MM.1S (cell line): ENCODE measurements at regions not wholly inside any gene's neighbourhood (a gene's known extent, or its start where the extent isn't known, plus 50 kb on each side); places are given as distances from the start of the nearest gene placed in this dataset.

Source experiments
- DNase-seq: peaks from one replicate; pipeline ENCODE4 v3.0.0-alpha.2; 2015
- H2AFZ ChIP-seq: fragments of 300-600 bp; sonication (generic); 2 replicates; pipeline ENCODE4 v1.6.0; 2016; ENCODE audit warnings: antibody characterized with exemption, low read length
- H3F3A ChIP-seq: fragments of 300-600 bp; sonication (generic); 2 replicates; pipeline ENCODE4 v1.6.1; 2016; ENCODE audit warnings: mild to moderate bottlenecking, antibody characterized with exemption, low read length, moderate library complexity, mixed read lengths; ENCODE audit not compliant: insufficient read depth
- H3K27ac ChIP-seq: fragments of 300-600 bp; sonication (generic); 2 replicates; pipeline ENCODE4 v1.5.1; 2016; ENCODE audit warnings: mild to moderate bottlenecking, low read length
- H3K27me3 ChIP-seq: fragments of 300-600 bp; sonication (generic); replicated peaks from 2 replicates; pipeline ENCODE4 v1.6.0; 2016; ENCODE audit warnings: low read length; ENCODE audit not compliant: insufficient read depth
- H3K36me3 ChIP-seq: fragments of 300-600 bp; sonication (generic); replicated peaks from 2 replicates; pipeline ENCODE4 v1.6.1; 2016; ENCODE audit warnings: mild to moderate bottlenecking, low read length, mixed read lengths; ENCODE audit not compliant: insufficient read depth
- H3K4me1 ChIP-seq: fragments of 300-600 bp; sonication (generic); 2 replicates; pipeline ENCODE4 v1.6.1; 2016; ENCODE audit warnings: low read length, mixed read lengths
- H3K4me2 ChIP-seq: fragments of 300-600 bp; sonication (generic); 2 replicates; pipeline ENCODE4 v1.6.0; 2016; ENCODE audit warnings: low read depth, low read length
- H3K4me3 ChIP-seq: fragments of 300-600 bp; sonication (generic); 2 replicates; pipeline ENCODE4 v1.5.1; 2016; ENCODE audit warnings: low read length, mixed read lengths
- H3K79me2 ChIP-seq: fragments of 300-600 bp; sonication (generic); 2 replicates; pipeline ENCODE4 v1.6.1; 2016; ENCODE audit warnings: mixed run types, low read length, mixed read lengths
- H3K9ac ChIP-seq: fragments of 300-600 bp; sonication (generic); 2 replicates; pipeline ENCODE4 v1.6.1; 2016; ENCODE audit warnings: low read length, mixed read lengths
- H3K9me2 ChIP-seq: fragments of 300-600 bp; sonication (generic); replicated peaks from 2 replicates; pipeline ENCODE4 v1.6.1; 2016; ENCODE audit warnings: mild to moderate bottlenecking, low read length, mixed read lengths; ENCODE audit not compliant: insufficient read depth
- H3K9me3 ChIP-seq: fragments of 300-600 bp; sonication (generic); replicated peaks from 2 replicates; pipeline ENCODE4 v1.6.1; 2016; ENCODE audit warnings: mild to moderate bottlenecking, low read length, mixed read lengths; ENCODE audit not compliant: insufficient read depth
- H4K20me1 ChIP-seq: fragments of 300-600 bp; sonication (generic); 2 replicates; pipeline ENCODE4 v1.6.1; 2016; ENCODE audit warnings: mild to moderate bottlenecking, low read length, moderate library complexity, mixed read lengths; ENCODE audit not compliant: insufficient read depth
- EZH2 ChIP-seq: fragments of 300-600 bp; sonication (generic); optimal IDR thresholded peaks from 2 replicates; pipeline ENCODE3; 2017; ENCODE audit warnings: low read depth, mild to moderate bottlenecking, antibody characterized with exemption, low read length, mixed read lengths
- EZH2phosphoT487 ChIP-seq: fragments of 300-600 bp; sonication (generic); IDR thresholded peaks from 2 replicates; pipeline ENCODE4 v1.6.1; 2018; ENCODE audit warnings: antibody characterized with exemption, low read length
- TF ChIP-seq, protein P1 (sequence below): fragments of 300-600 bp; sonication (generic); IDR thresholded peaks from 2 replicates; pipeline ENCODE4 v1.5.1; 2016; ENCODE audit warnings: antibody characterized with exemption, low read length, mixed read lengths

- Histone ChIP-seq H4K20me1 (no peaks in the 10 kb centered on the region), H3K9me3 (no peaks in the 10 kb centered on the region), H3K4me3 (no peak overlapping the region), H3K27ac (no peak overlapping the region), H3F3A (no peaks in the 10 kb centered on the region), H3K4me1 (no peaks in the 10 kb centered on the region), H3K79me2 (no peaks in the 10 kb centered on the region), H3K9me2 (no peaks in the 10 kb centered on the region), H3K27me3 (no peaks in the 10 kb centered on the region), H2AFZ (no peak overlapping the region), H3K9ac (no peak overlapping the region), H3K36me3 (no peaks in the 10 kb centered on the region), H3K4me2 (no peak overlapping the region)
- no peak for DNase-seq
- TF ChIP-seq EZH2phosphoT487 (no peak), EZH2 (no peak)
- TF ChIP-seq, protein P1, sequence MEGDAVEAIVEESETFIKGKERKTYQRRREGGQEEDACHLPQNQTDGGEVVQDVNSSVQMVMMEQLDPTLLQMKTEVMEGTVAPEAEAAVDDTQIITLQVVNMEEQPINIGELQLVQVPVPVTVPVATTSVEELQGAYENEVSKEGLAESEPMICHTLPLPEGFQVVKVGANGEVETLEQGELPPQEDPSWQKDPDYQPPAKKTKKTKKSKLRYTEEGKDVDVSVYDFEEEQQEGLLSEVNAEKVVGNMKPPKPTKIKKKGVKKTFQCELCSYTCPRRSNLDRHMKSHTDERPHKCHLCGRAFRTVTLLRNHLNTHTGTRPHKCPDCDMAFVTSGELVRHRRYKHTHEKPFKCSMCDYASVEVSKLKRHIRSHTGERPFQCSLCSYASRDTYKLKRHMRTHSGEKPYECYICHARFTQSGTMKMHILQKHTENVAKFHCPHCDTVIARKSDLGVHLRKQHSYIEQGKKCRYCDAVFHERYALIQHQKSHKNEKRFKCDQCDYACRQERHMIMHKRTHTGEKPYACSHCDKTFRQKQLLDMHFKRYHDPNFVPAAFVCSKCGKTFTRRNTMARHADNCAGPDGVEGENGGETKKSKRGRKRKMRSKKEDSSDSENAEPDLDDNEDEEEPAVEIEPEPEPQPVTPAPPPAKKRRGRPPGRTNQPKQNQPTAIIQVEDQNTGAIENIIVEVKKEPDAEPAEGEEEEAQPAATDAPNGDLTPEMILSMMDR = no peak
Observed at GRCh38 chr5:145110834-145111233, 724.3 kb downstream of the PRELID2 start.

GRCh38 chr5:145110181-145110580 lies 725.0 kb downstream of the PRELID2 start:
- no peak for TF ChIP-seq EZH2
- TF ChIP-seq EZH2phosphoT487 = no peak
- TF ChIP-seq, protein P1 = no peak
- Histone ChIP-seq H3K9me3 (no peaks in the 10 kb centered on the region), H3K27ac (no peak overlapping the region), H3K9me2 (no peaks in the 10 kb centered on the region), H2AFZ (no peak overlapping the region), H3K9ac (no peak overlapping the region), H4K20me1 (no peaks in the 10 kb centered on the region), H3K4me3 (no peak overlapping the region), H3K79me2 (no peaks in the 10 kb centered on the region), H3K36me3 (no peaks in the 10 kb centered on the region), H3F3A (no peaks in the 10 kb centered on the region), H3K4me1 (no peaks in the 10 kb centered on the region), H3K27me3 (no peaks in the 10 kb centered on the region), H3K4me2 (no peak overlapping the region)
- DNase-seq = no peak

GRCh38 chr5:145105384-145105783 lies 729.8 kb downstream of the PRELID2 start:
- Histone ChIP-seq H3K27ac (no peak overlapping the region), H3F3A (no peaks in the 10 kb centered on the region), H3K36me3 (no peaks in the 10 kb centered on the region), H3K9me2 (no peaks in the 10 kb centered on the region), H3K9ac (no peak overlapping the region), H3K27me3 (no peaks in the 10 kb centered on the region), H3K79me2 (no peaks in the 10 kb centered on the region), H4K20me1 (no peaks in the 10 kb centered on the region), H3K4me3 (no peak overlapping the region), H3K9me3 (no peaks in the 10 kb centered on the region), H3K4me2 (no peak overlapping the region), H3K4me1 (no peaks in the 10 kb centered on the region), H2AFZ (no peak overlapping the region)
- TF ChIP-seq, protein P1 = no peak
- TF ChIP-seq EZH2phosphoT487 (no peak), EZH2 (no peak)
- DNase-seq = no peak

DNA sequence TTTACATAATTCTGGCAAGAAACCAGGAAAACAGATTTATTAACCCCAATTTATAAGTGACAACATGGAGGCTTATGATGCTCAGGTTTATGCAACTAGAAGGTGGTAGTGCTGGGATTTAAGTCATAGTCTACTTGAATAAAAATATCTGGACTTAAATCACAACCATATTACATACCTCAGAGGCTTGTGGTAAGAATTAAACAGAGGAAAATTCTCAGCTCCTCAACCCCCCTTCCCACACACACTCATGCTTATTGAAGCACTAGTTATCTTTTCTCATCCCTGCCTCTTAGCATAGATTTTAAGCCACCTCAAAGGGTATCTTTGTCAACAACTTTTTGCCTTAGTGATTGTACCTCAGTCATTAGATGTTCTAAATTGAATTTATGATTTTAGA lies 731.0 kb downstream of the PRELID2 start:
- no peak overlapping the region for H3K27ac ChIP-seq
- H3K79me2 ChIP-seq = no peaks in the 10 kb centered on the region
- no peaks in the 10 kb centered on the region for H3K9me3 ChIP-seq
- H3K4me3 ChIP-seq = no peak overlapping the region
- H3K36me3 ChIP-seq = no peaks in the 10 kb centered on the region
- no peak overlapping the region for H3K4me2 ChIP-seq
- H3K27me3 ChIP-seq = no peaks in the 10 kb centered on the region
- DNase-seq = no peak
- H2AFZ ChIP-seq = no peak overlapping the region
- H4K20me1 ChIP-seq = no peaks in the 10 kb centered on the region
- H3K9ac ChIP-seq = no peak overlapping the region
- no peak for TF ChIP-seq EZH2phosphoT487
- TF ChIP-seq, protein P1 = no peak
- no peaks in the 10 kb centered on the region for H3K9me2 ChIP-seq
- H3F3A ChIP-seq = no peaks in the 10 kb centered on the region
- H3K4me1 ChIP-seq = no peaks in the 10 kb centered on the region
